ENCODE measurements at regions not wholly inside any gene's neighbourhood (a gene's known extent, or its start where the extent isn't known, plus 50 kb on each side); places are given as distances from the start of the nearest gene placed in this dataset.
"Not testable (repeated sequence)": the region's sequence is repeated elsewhere in the genome, so short reads cannot be mapped to it uniquely, and the experiment has no call there.

DNA sequence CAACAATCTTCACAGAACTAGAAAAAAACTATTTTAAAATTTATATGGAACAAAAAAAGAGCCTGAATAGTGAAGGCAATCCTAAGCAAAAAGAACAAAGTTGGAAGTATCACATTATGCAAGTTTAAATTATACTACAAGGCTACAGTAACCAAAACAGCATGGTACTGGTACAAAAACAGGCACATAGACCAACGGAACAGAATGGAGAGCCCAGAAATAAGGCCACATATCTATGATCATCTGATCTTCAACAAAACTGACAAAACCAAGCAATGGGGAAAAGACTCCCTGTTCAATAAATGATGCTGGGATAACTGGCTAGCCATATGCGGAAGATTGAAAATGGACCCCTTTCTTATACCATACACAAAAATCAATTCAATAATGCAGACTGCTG is 74.4 kb upstream of the RTN4 start:
- not testable (repeated sequence) for DNase-seq (ENCODE audit: low spot score)

DNA sequence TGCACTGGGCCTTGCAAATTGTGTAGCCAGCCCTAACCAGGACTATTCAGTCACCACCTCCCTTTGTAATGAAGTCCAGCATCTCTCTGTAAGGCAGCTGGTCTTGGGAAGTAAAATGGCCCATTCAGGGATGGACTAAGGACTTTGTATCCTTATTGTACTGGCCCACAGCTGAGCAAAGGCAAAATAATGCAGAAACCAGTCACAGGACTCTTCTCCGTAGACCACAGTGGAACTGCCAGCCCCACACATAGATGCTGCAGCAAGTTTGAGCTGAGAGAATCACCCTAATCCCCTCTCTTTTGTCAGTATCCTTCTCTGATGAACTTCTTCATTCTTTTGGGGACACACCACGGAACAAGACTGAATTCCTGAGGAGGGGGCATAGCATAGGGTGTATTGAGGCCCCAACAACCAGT is 73.6 kb upstream of the RTN4 start:
- Histone ChIP-seq H3K27ac (no peak overlapping the region), H3K4me3 (no peak overlapping the region)
- no peak for DNase-seq (ENCODE audit: low spot score)
- TF ChIP-seq, protein P1, sequence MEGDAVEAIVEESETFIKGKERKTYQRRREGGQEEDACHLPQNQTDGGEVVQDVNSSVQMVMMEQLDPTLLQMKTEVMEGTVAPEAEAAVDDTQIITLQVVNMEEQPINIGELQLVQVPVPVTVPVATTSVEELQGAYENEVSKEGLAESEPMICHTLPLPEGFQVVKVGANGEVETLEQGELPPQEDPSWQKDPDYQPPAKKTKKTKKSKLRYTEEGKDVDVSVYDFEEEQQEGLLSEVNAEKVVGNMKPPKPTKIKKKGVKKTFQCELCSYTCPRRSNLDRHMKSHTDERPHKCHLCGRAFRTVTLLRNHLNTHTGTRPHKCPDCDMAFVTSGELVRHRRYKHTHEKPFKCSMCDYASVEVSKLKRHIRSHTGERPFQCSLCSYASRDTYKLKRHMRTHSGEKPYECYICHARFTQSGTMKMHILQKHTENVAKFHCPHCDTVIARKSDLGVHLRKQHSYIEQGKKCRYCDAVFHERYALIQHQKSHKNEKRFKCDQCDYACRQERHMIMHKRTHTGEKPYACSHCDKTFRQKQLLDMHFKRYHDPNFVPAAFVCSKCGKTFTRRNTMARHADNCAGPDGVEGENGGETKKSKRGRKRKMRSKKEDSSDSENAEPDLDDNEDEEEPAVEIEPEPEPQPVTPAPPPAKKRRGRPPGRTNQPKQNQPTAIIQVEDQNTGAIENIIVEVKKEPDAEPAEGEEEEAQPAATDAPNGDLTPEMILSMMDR (IDR thresholded peaks at IDR 0.05) = no peak

More for the DNA sequence above, 74.4 kb upstream of the RTN4 start:
- H3K4me3 ChIP-seq, H3K27ac ChIP-seq: not testable (repeated sequence)

DNA sequence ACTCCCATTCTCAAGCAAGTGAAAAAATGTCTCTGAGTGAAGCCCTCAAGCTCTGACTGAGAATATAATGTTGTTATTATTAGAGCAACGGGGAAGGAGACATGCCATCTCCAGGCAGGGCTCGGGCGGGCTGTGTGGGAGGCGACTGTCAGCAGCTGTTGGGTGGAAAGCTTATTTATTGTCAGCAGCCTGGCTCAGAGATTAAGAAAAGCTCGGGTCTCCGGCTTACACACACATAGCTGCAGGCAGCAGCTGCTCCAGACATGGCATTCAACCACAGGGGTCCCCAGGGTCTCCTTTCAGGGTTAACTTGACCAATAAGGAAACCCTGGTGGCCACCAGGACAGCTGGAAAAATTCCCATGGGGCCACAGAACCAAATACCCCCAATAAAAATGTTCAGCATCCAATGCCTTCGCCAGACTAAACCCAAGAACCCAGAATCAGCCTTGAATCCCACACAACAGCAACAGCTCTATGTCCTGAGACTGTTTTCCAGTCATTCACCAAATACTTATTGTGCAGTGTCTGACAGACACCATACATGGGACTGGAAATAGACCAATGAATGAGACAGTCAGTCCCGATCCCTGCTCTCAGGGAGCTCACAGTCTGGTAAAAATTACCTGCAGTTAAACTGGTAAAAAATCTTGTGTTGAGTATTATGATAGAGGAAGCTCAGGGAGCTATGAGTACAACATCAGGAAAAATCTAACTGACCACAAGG is 70.5 kb upstream of the RTN4 start:
- Histone ChIP-seq H3K27ac (peak overlapping the region; percentile 41 to 83), H3K4me3 (no peak overlapping the region)
- no peak for DNase-seq (ENCODE audit: low spot score)
- TF ChIP-seq, protein P1 (IDR thresholded peaks at IDR 0.05) = no peak

DNA sequence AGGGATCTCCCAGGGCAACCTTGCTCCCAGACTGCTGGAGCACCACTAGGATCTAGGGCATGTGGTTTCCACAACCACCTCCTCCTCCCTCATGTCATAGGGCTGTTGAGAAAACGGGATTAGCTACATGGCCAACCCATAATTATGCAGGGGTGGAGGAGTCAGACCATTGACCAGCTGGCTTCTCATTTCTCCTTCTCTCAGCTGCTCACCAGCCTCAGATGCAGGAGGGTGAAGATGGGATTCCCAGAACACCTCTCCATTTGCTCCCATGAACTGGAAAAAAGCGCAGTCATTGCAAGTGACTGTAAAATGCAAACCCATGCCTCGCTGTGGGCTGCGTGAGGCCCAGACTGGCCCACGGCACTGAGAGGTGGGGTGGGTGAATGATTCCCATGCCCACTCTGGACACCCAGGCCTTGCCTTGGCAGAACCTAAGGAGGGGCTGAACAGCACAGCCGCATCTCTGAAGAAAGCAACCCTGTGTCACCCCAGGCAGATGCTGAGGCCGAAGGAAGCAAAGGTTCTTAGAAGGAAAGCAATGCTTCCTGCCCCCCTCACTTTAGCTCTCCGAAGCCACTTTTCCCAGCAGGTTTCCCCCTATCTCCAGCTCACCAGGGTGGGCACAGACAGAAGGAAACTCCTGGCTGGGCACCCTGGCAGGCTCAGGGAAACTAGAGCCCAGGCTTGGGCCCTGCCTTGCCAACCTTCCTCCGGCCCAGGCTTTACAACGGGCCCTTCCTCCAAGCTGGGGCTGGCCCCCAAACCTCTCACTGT is 69.6 kb upstream of the RTN4 start:
- Histone ChIP-seq H3K27ac (peak overlapping the region; percentile 41 to 83), H3K4me3 (no peak overlapping the region)
- DNase-seq (ENCODE audit: low spot score) = no peak
- TF ChIP-seq, protein P1 (IDR thresholded peaks at IDR 0.05) = no peak

DNA sequence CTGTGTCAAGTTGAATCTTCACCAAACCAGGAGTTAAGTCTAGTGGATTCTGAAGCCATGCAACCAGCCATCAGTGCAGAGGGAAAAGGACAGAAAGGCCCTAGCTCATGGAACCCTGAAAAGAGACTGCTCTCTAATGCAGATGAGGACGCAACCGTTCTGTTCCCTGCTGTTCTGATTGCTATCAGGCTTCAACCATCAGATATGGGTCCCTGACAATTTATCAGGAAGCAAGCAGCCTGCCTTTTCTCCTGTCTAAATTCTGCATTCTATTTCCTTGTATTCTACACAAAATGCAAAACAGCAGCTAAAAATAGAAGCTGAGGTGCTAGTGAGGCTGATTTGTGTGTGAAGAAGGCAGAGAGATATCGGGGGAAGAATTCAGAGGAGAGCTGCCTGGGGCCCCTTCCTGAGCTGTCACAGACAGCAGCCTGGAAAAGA is 68.4 kb upstream of the RTN4 start:
- TF ChIP-seq, protein P1 (IDR thresholded peaks at IDR 0.05) = no peak
- no peak overlapping the region for H3K4me3 ChIP-seq
- DNase-seq (ENCODE audit: low spot score) = no peak
- H3K27ac ChIP-seq = no peak overlapping the region

DNA sequence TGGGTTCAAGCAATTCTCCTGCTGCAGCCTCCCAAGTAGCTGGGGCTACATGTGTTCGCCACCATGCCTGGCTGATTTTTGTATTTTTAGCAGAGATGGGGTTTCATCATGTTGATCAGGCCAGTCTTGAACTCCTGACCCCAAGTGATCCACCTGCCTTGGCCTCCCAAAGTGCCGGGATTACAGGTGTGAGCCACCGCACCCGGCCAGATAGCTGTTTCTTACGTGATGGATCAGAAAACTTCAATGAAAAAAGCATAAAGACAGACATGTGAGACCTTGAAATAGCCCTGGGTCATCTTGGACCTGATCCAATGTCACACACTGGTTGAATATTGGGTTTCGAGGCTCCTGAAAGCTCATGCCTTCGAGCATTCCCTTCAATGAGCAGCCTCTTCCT is 66.7 kb upstream of the RTN4 start:
- no peak overlapping the region for H3K27ac ChIP-seq
- TF ChIP-seq, protein P1 (IDR thresholded peaks at IDR 0.05) = no peak
- DNase-seq (ENCODE audit: low spot score) = no peak
- H3K4me3 ChIP-seq = no peak overlapping the region

DNA sequence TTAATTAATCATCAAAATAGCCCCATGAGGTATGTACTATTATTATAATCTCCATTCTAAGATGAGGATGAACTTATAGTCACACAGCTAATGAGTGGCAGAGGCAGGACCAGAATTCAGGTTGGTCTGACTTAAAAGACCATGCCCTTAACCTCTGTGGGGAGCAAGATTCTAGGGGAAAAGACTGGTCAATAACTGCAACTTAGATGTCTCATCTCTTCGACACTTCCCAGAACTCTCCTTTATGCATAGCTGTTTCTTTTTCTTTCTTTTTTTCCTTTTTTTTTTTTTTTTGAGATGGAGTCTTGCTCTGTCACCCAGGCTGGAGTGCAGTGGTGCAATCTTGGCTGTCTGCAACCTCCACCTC is 66.3 kb upstream of the RTN4 start:
- no peak overlapping the region for H3K4me3 ChIP-seq
- no peak for DNase-seq (ENCODE audit: low spot score)
- H3K27ac ChIP-seq = no peak overlapping the region
- TF ChIP-seq, protein P1 (IDR thresholded peaks at IDR 0.05) = no peak

Data from coronary artery (tissue), 2 donors.